ENCODE measurements at regions not wholly inside any gene's neighbourhood (a gene's known extent, or its start where the extent isn't known, plus 50 kb on each side); places are given as distances from the start of the nearest gene placed in this dataset.
A peak's percentile ranks its signal among the peaks of the same experiment; 100 is the strongest.

- DNase-seq (ENCODE audit: low read depth) = no peak
- no peak for TF ChIP-seq CTCF (IDR thresholded peaks at IDR 0.05; ENCODE audit: control insufficient read depth, insufficient read depth, low read depth, low read length, missing control alignments)
- no peak overlapping the region for H3K4me3 ChIP-seq (ENCODE audit: control insufficient read depth, low read depth, low read length)
Observed at GRCh38 chr7:79837915-79838314, 296.7 kb upstream of the GNAI1 start.

- H3K4me3 ChIP-seq (ENCODE audit: control insufficient read depth, low read depth, low read length) = no peak overlapping the region
- no peak for DNase-seq (ENCODE audit: low read depth)
- TF ChIP-seq CTCF (IDR thresholded peaks at IDR 0.05; ENCODE audit: control insufficient read depth, insufficient read depth, low read depth, low read length, missing control alignments) = no peak
Observed at GRCh38 chr7:79833616-79834015, 301.0 kb upstream of the GNAI1 start.

GRCh38 chr7:79828866-79829265 lies 305.8 kb upstream of the GNAI1 start:
- TF ChIP-seq CTCF (IDR thresholded peaks at IDR 0.05; ENCODE audit: control insufficient read depth, insufficient read depth, low read depth, low read length, missing control alignments) = no peak
- no peak for DNase-seq (ENCODE audit: low read depth)

GRCh38 chr7:79823246-79823951 lies 311.2 kb upstream of the GNAI1 start:
- DNase-seq (ENCODE audit: low read depth) = peak; percentile 27
- TF ChIP-seq CTCF (IDR thresholded peaks at IDR 0.05; ENCODE audit: control insufficient read depth, insufficient read depth, low read depth, low read length, missing control alignments) = no peak
- no peak overlapping the region for H3K4me3 ChIP-seq (ENCODE audit: control insufficient read depth, low read depth, low read length)

More at GRCh38 chr7:79828866-79829265, 305.8 kb upstream of the GNAI1 start:
- H3K4me3 ChIP-seq (ENCODE audit: control insufficient read depth, low read depth, low read length) = no peak overlapping the region

GRCh38 chr7:79822620-79823240 lies 311.9 kb upstream of the GNAI1 start:
- DNase-seq (ENCODE audit: low read depth) = no peak
- no peak overlapping the region for H3K4me3 ChIP-seq (ENCODE audit: control insufficient read depth, low read depth, low read length)
- TF ChIP-seq CTCF (IDR thresholded peaks at IDR 0.05; ENCODE audit: control insufficient read depth, insufficient read depth, low read depth, low read length, missing control alignments) = no peak

- H3K4me3 ChIP-seq (ENCODE audit: control insufficient read depth, low read depth, low read length) = no peak overlapping the region
- TF ChIP-seq CTCF (IDR thresholded peaks at IDR 0.05; ENCODE audit: control insufficient read depth, insufficient read depth, low read depth, low read length, missing control alignments) = no peak
- no peak for DNase-seq (ENCODE audit: low read depth)
Observed at GRCh38 chr7:79820387-79820786, 314.2 kb upstream of the GNAI1 start.

Measured in AG09309 (cell line).